OCI-LY7 (cell line): ENCODE measurements at regions not wholly inside any gene's neighbourhood (a gene's known extent, or its start where the extent isn't known, plus 50 kb on each side); places are given as distances from the start of the nearest gene placed in this dataset.

Source experiments
- BruUV-seq: library from RNA; stranded (reverse); fragments of 400-500 nt; replicated peaks from 2 replicates; lab custom pipeline; 2021; lab: Mats Ljungman, UMichigan
- CTCF ChIA-PET: fragments of 300-600 bp; sonication (Branson Sonifier 250); formaldehyde crosslinking; loops from one replicate; lab custom pipeline; 2022; ENCODE audit warnings: antibody characterized with exemption; ENCODE audit not compliant: unreplicated experiment; lab: Charles Lee
- POLR2A ChIA-PET: fragments of 300-600 bp; sonication (Branson Sonifier 250); formaldehyde crosslinking; loops from one replicate; lab custom pipeline; 2022; ENCODE audit warnings: antibody characterized with exemption; lab: Charles Lee
- DNase-seq: peaks from one replicate; pipeline ENCODE4 v3.0.0-alpha.2; 2015; ENCODE audit warnings: low spot score
- H2AFZ ChIP-seq: fragments of 200-600 bp; sonication (generic), shearing (Covaris generic); 2 replicates; pipeline ENCODE4 v1.6.1; 2014; ENCODE audit warnings: mild to moderate bottlenecking, antibody characterized with exemption, low read length, moderate library complexity
- H3K27ac ChIP-seq: fragments of 200-600 bp; sonication (generic); 2 replicates; pipeline ENCODE4 v1.5.1; 2014; ENCODE audit warnings: mixed run types, low read depth, mild to moderate bottlenecking, moderate library complexity, low read length, inconsistent platforms; ENCODE audit not compliant: poor library complexity, severe bottlenecking
- H3K36me3 ChIP-seq: fragments of 200-600 bp; sonication (generic); 2 replicates; pipeline ENCODE4 v1.6.1; 2014; ENCODE audit warnings: mild to moderate bottlenecking, antibody characterized with exemption, low read length, moderate library complexity, mixed read lengths; ENCODE audit not compliant: insufficient read depth
- H3K4me1 ChIP-seq: fragments of 200-600 bp; sonication (generic); 2 replicates; pipeline ENCODE4 v1.5.1; 2014; ENCODE audit warnings: mild to moderate bottlenecking, low read length; ENCODE audit not compliant: insufficient read depth, poor library complexity, severe bottlenecking
- H3K4me2 ChIP-seq: fragments of 200-600 bp; sonication (generic); 2 replicates; pipeline ENCODE4 v1.6.1; 2014; ENCODE audit warnings: mild to moderate bottlenecking, low read length
- H3K4me3 ChIP-seq: fragments of 200-600 bp; sonication (generic); 2 replicates; pipeline ENCODE4 v1.5.1; 2014; ENCODE audit warnings: mild to moderate bottlenecking, low read depth, low read length; ENCODE audit not compliant: poor library complexity, severe bottlenecking
- H3K79me2 ChIP-seq: fragments of 200-600 bp; sonication (generic); 2 replicates; pipeline ENCODE4 v1.6.1; 2016; ENCODE audit warnings: low read depth, mild to moderate bottlenecking, low read length, moderate library complexity, mixed read lengths; ENCODE audit not compliant: insufficient read depth
- H3K9me2 ChIP-seq: fragments of 200-600 bp; sonication (generic); 2 replicates; pipeline ENCODE4 v1.6.1; 2016; ENCODE audit warnings: mild to moderate bottlenecking, low read length, mixed read lengths; ENCODE audit not compliant: insufficient read depth
- H3K9me3 ChIP-seq: fragments of 200-600 bp; sonication (generic); 2 replicates; pipeline ENCODE4 v1.6.1; 2014; ENCODE audit warnings: mild to moderate bottlenecking, mixed run types, low read length, mixed read lengths
- H4K20me1 ChIP-seq: fragments of 200-600 bp; sonication (generic); 2 replicates; pipeline ENCODE4 v1.6.1; 2014; ENCODE audit warnings: mild to moderate bottlenecking, antibody characterized with exemption, low read length, moderate library complexity, mixed read lengths; ENCODE audit not compliant: insufficient read depth
- EZH2phosphoT487 ChIP-seq: fragments of 200-600 bp; sonication (generic); IDR thresholded peaks from 2 replicates; pipeline ENCODE4 v1.6.1; 2018; ENCODE audit warnings: low read depth, borderline replicate concordance, mild to moderate bottlenecking, mixed run types, antibody characterized with exemption, low read length, moderate library complexity, mixed read lengths
- intact Hi-C: fragments of 100-400 bp; cut with micrococcal nuclease; formaldehyde crosslinking; loops from one replicate; pipeline ENCODE4 v1.10.0; 2022; ENCODE audit not compliant: unreplicated experiment
- TF ChIP-seq, protein P1 (sequence below): fragments of 200-600 bp; sonication (generic); conservative IDR thresholded peaks from 2 replicates; pipeline ENCODE4 v1.5.1; 2014; ENCODE audit warnings: mild to moderate bottlenecking, antibody characterized with exemption, low read length, moderate library complexity, mixed read lengths

DNA sequence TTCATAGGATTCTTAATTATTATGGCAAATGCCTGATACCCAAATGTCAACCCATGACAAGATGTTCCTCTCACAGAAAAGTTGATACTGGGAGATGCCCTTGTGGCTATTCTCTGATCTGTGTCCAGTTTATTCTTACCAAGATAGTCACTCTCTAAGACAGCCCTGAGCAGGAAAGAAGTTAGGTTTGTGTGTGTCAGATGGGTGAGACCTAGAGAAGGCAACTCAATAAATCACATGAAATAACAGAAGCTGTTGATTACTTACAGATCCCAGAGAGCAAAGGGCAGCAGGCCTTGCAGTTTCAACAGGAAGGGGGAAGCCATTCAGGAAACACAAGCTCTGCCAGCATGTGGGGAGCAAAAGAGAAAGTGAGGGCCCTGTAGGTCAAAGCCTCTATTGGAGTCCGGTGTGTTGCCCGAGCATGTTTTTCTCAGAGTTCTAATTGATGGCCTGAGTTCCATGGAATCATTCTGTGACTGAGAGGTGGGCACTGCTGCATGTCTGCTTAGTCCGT is 1193.7 kb upstream of the CDH18 start:
- TF ChIP-seq, protein P1, sequence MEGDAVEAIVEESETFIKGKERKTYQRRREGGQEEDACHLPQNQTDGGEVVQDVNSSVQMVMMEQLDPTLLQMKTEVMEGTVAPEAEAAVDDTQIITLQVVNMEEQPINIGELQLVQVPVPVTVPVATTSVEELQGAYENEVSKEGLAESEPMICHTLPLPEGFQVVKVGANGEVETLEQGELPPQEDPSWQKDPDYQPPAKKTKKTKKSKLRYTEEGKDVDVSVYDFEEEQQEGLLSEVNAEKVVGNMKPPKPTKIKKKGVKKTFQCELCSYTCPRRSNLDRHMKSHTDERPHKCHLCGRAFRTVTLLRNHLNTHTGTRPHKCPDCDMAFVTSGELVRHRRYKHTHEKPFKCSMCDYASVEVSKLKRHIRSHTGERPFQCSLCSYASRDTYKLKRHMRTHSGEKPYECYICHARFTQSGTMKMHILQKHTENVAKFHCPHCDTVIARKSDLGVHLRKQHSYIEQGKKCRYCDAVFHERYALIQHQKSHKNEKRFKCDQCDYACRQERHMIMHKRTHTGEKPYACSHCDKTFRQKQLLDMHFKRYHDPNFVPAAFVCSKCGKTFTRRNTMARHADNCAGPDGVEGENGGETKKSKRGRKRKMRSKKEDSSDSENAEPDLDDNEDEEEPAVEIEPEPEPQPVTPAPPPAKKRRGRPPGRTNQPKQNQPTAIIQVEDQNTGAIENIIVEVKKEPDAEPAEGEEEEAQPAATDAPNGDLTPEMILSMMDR: no peak
- TF ChIP-seq EZH2phosphoT487: no peak
- H3K27ac ChIP-seq: no peak overlapping the region
- H3K4me2 ChIP-seq: no peak overlapping the region
- intact Hi-C loops: no loop called here
- no peaks in the 10 kb centered on the region for H3K9me3 ChIP-seq
- no peaks in the 10 kb centered on the region for H3K4me1 ChIP-seq
- DNase-seq: no peak
- no peaks in the 10 kb centered on the region for H3K36me3 ChIP-seq
- ChIA-PET CTCF (no interaction called here), POLR2A (no interaction called here)
- H4K20me1 ChIP-seq: no peaks in the 10 kb centered on the region
- H2AFZ ChIP-seq: no peak overlapping the region
- no TSS peak for BruUV-seq
- H3K79me2 ChIP-seq: no peaks in the 10 kb centered on the region
- no peak overlapping the region for H3K4me3 ChIP-seq
- no peaks in the 10 kb centered on the region for H3K9me2 ChIP-seq

DNA sequence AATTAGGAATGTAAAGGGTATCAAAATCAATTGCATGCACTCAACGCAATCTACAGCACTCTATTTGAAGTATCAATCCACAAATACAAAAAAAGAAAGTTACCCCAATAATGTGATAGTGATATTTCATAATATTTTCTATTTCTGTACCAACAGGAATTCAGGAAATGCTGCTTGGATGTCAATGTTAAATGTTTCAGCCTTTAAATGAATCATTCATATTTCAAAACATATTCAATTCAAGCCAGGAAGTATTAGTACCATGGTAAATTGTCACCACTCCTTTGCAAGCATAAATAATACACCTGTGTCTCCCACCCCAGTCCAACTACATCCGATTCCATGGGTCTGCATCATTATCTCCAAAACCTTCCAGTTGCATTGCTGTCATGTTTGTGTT is 1185.5 kb upstream of the CDH18 start:
- ChIA-PET CTCF (no interaction called here), POLR2A (no interaction called here)
- no peak overlapping the region for H3K4me2 ChIP-seq
- no peaks in the 10 kb centered on the region for H4K20me1 ChIP-seq
- H3K4me3 ChIP-seq: no peak overlapping the region
- no peaks in the 10 kb centered on the region for H3K36me3 ChIP-seq
- H3K27ac ChIP-seq: no peak overlapping the region
- no peak overlapping the region for H2AFZ ChIP-seq
- no peaks in the 10 kb centered on the region for H3K9me2 ChIP-seq
- H3K79me2 ChIP-seq: no peaks in the 10 kb centered on the region
- H3K4me1 ChIP-seq: no peaks in the 10 kb centered on the region
- TF ChIP-seq EZH2phosphoT487: no peak
- TF ChIP-seq, protein P1: no peak
- intact Hi-C loops: no loop called here
- no peaks in the 10 kb centered on the region for H3K9me3 ChIP-seq
- BruUV-seq: no TSS peak
- no peak for DNase-seq

DNA sequence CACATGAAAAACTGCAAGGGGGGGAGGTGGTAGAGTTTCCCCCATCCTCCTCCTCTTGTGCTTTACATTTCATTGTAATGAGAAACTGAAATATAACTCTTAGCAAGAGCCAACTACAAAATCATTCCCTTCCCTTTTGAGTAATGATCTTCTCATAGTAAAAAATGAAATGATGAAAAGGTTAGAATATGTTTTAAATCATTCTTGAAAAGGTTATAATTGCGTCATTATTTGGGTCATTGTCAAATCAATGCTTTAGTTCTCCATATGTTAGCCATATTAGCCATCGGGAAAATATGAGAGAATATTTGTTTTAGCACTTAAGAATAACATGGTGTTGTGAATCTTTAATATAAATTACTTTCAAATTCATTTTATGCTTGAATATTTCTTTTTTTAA is 1185.0 kb upstream of the CDH18 start:
- ChIA-PET POLR2A (no interaction called here), CTCF (no interaction called here)
- BruUV-seq: no TSS peak
- no peaks in the 10 kb centered on the region for H3K36me3 ChIP-seq
- no peaks in the 10 kb centered on the region for H3K4me1 ChIP-seq
- intact Hi-C loops: no loop called here
- H2AFZ ChIP-seq: no peak overlapping the region
- H3K9me2 ChIP-seq: no peaks in the 10 kb centered on the region
- no peak overlapping the region for H3K27ac ChIP-seq
- H3K4me3 ChIP-seq: no peak overlapping the region
- TF ChIP-seq, protein P1: no peak
- no peak for TF ChIP-seq EZH2phosphoT487
- H3K79me2 ChIP-seq: no peaks in the 10 kb centered on the region
- H3K9me3 ChIP-seq: no peaks in the 10 kb centered on the region
- no peak overlapping the region for H3K4me2 ChIP-seq
- no peak for DNase-seq
- H4K20me1 ChIP-seq: no peaks in the 10 kb centered on the region
